NCI-H1694 (cell line): ENCODE measurements at regions not wholly inside any gene's neighbourhood (a gene's known extent, or its start where the extent isn't known, plus 50 kb on each side); places are given as distances from the start of the nearest gene placed in this dataset.

ENCODE experiments used
- DNase-seq: peaks from one replicate; lab custom pipeline; 2025; lab: John Stamatoyannopoulos, UW

GRCh38 chr1:168782559-168783116 is 53.6 kb upstream of the DPT start:
- no peak for DNase-seq

GRCh38 chr1:168783458-168784210 is 54.6 kb upstream of the DPT start:
- no peak for DNase-seq

- no peak for DNase-seq
These were observed 57.7 kb upstream of the DPT start for GRCh38 chr1:168786476-168787330.

- no peak for DNase-seq
These were observed 59.3 kb upstream of the DPT start for GRCh38 chr1:168788258-168788657.

GRCh38 chr1:168789501-168789900 is 60.5 kb upstream of the DPT start:
- no peak for DNase-seq

- DNase-seq = no peak
These were observed 63.1 kb upstream of the DPT start for GRCh38 chr1:168792142-168792541.

GRCh38 chr1:168792592-168793125 is 63.7 kb upstream of the DPT start:
- no peak for DNase-seq

GRCh38 chr1:168794057-168794456 is 65.1 kb upstream of the DPT start:
- DNase-seq = no peak

GRCh38 chr1:168795681-168796080 is 66.7 kb upstream of the DPT start:
- no peak for DNase-seq

- DNase-seq = no peak
These were observed 71.1 kb upstream of the DPT start for GRCh38 chr1:168799927-168800605.

- no peak for DNase-seq
These were observed 72.2 kb upstream of the DPT start for GRCh38 chr1:168801032-168801745.

- no peak for DNase-seq
These were observed 75.0 kb upstream of the DPT start for GRCh38 chr1:168803806-168804510.

GRCh38 chr1:168806952-168807351 is 77.9 kb upstream of the DPT start:
- DNase-seq = no peak

- DNase-seq = no peak
These were observed 82.2 kb upstream of the DPT start for GRCh38 chr1:168811176-168811575.

- no peak for DNase-seq
These were observed 90.7 kb upstream of the DPT start for GRCh38 chr1:168819668-168820067.

- no peak for DNase-seq
These were observed 92.4 kb upstream of the DPT start for GRCh38 chr1:168821434-168821833.

- no peak for DNase-seq
These were observed 93.9 kb upstream of the DPT start for GRCh38 chr1:168822911-168823310.

- DNase-seq = no peak
These were observed 95.0 kb upstream of the DPT start for GRCh38 chr1:168823988-168824387.

GRCh38 chr1:168824418-168825065 is 95.5 kb upstream of the DPT start:
- no peak for DNase-seq

GRCh38 chr1:168825129-168825528 is 96.1 kb upstream of the DPT start:
- DNase-seq = no peak
